Esophagus (tissue), 2 donors: ENCODE measurements at regions not wholly inside any gene's neighbourhood (a gene's known extent, or its start where the extent isn't known, plus 50 kb on each side); places are given as distances from the start of the nearest gene placed in this dataset.
"Not testable (repeated sequence)": the region's sequence is repeated elsewhere in the genome, so short reads cannot be mapped to it uniquely, and the experiment has no call there.

Experiments
- H3K27ac ChIP-seq, 2 donors: one replicate each; pipeline ENCODE4 v1.5.1; 2013; ENCODE audit warnings: low read depth in 2 of 2, mild to moderate bottlenecking in 2 of 2, inconsistent platforms in 1 of 2, low read length in 1 of 2, moderate library complexity in 1 of 2
- H3K27me3 ChIP-seq, 2 donors: one replicate each; pipeline ENCODE4 v1.6.1; 2013; ENCODE audit warnings: low read length in 2 of 2, control low read depth in 1 of 2, mild to moderate bottlenecking in 1 of 2; ENCODE audit not compliant: insufficient read depth in 2 of 2, control insufficient read depth in 1 of 2
- H3K36me3 ChIP-seq, 2 donors: one replicate each; pipeline ENCODE4 v1.6.1; 2013; ENCODE audit warnings: low read length in 1 of 2; ENCODE audit not compliant: control insufficient read depth in 2 of 2, insufficient read depth in 2 of 2
- H3K4me1 ChIP-seq, 2 donors: one replicate each; pipeline ENCODE4 v1.6.1; 2013; ENCODE audit warnings: low read length in 1 of 2; ENCODE audit not compliant: control insufficient read depth in 2 of 2, insufficient read depth in 2 of 2
- H3K4me3 ChIP-seq, 2 donors: one replicate each; pipeline ENCODE4 v1.5.1; 2013; ENCODE audit warnings: low read length in 2 of 2, mild to moderate bottlenecking in 2 of 2, low read depth in 1 of 2, moderate library complexity in 1 of 2
- H3K9me3 ChIP-seq, 2 donors: one replicate each; pipeline ENCODE4 v1.6.1; 2013; ENCODE audit warnings: mild to moderate bottlenecking in 2 of 2, low read depth in 1 of 2, low read length in 1 of 2, moderate library complexity in 1 of 2; ENCODE audit not compliant: control insufficient read depth in 2 of 2, insufficient read depth in 1 of 2
- WGBS, 2 donors: extraction: QIAGEN DNeasy Blood & Tissue Kit; methylation state at CpG; one replicate each; pipeline ENCODE4 v1.1.7; 2013; 5-methylcytosine and 5-hydroxymethylcytosine counted together
- donor health status: healthy with polysubstance abuse.
- donor health status: Bipolar disorder and iron deficiency.

DNA sequence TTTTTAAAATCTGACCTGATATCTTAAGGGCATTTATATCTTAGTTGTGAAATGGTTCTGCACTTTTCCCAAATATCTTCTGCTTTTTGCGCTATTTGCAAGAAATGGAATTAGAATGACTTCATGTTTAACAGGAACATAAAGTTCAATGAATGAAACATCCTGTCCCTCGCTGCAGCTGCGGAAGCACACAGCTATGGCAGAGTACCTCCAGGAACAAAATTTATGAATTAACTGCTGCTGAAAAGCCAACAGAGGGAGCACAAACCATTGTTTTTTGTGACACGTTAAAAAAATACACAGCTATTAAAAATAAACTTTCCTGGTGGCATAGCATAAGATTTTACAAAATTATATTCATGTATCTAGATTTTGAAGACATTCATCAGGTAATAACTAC lies 404.4 kb upstream of the MDFIC2 start:
- Histone ChIP-seq H3K4me3 (no peak overlapping the region), H3K27ac (no peak overlapping the region), H3K4me1 (no peaks in the 10 kb centered on the region), H3K36me3 (no peaks in the 10 kb centered on the region), H3K9me3 (peaks cover 0 to 8% of the 10 kb centered on the region in 2 donors), H3K27me3 (no peaks in the 10 kb centered on the region)
- WGBS, 2 donors = 30 to 33% methylated on average over 4 of the region's 4 CpGs

DNA sequence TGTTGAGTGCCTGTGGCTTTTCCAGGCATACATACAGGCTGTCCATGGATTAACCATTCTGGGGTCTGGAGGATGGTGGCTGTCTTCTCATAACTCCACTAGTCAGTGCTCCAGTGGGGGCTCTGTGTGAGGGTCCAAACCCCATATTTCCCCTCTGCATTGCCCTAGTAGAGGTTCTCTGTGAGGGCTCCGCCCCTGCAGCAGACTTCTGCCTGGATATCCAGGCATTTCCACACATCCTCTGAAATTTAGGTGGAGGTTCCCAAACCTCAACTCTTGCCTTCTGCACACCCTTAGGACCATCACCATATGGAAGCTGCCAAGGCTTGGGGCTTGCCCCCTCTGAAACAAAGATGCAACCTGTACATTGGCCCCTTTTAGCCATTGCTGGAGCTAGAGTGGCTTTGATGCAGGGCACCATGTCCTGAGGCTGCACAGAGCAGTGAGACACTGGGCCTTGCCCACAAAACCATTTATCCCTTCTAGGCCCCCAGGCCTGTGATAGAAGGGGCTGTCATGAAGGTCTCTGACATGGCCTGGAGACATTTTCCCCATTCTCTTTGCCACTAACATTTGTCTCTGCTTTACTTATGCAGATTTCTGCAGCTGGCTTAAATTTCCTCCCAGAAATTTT lies 400.1 kb upstream of the MDFIC2 start:
- H3K27me3 ChIP-seq = no peaks in the 10 kb centered on the region

DNA sequence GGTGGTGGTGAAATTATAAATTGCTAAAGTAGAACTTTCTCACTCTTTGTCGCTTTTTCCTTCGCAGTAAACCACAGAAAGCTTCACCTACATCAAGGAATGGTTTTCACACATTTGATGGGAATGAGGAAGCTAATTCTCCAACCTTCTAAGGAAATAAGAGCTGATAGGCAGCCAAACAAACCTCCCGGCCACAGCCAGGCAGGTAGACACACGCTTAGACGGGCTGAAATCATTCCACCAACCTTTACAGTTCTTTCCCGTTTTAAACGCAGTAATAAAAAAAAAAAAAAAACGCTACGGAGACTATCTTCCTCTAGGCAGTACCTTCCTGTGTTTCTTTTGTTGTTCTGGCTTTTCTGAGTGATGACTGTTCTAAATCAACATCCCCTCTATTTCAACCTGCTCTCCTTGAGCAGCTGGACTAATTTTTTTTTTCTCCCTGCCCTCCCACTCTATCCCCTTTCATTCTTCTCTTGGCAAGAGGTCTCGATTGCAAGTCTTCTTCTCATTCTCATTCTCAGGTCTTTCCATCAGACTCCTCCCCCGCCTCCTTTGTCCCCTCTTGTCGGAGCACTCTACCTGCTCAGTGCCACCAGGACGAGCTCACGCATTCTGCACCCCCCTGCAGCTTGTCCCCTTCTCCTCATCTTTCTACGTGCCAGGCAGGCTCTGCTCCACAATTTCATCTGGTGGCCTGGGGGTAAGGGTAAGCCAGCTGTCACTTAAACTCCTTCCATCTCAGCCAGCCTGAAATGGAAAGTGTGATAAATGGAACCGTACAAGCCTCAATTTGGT lies 391.1 kb upstream of the MDFIC2 start:
- H3K27ac ChIP-seq = no peak overlapping the region
- no peaks in the 10 kb centered on the region for H3K27me3 ChIP-seq
- H3K4me1 ChIP-seq = no peaks in the 10 kb centered on the region
- H3K4me3 ChIP-seq = no peak overlapping the region
- 31 to 39% methylated on average over 16 of the region's 16 CpGs for WGBS, 2 donors
- no peaks in the 10 kb centered on the region for H3K9me3 ChIP-seq
- H3K36me3 ChIP-seq = no peaks in the 10 kb centered on the region

More for the DNA sequence above, 400.1 kb upstream of the MDFIC2 start:
- no peak overlapping the region for H3K4me3 ChIP-seq
- peaks cover 0 to 8% of the 10 kb centered on the region in 2 donors for H3K9me3 ChIP-seq
- no peaks in the 10 kb centered on the region for H3K4me1 ChIP-seq
- H3K36me3 ChIP-seq = no peaks in the 10 kb centered on the region
- H3K27ac ChIP-seq = no peak overlapping the region
- WGBS, 2 donors = 75 to 92% methylated on average over 1 of the region's 1 CpG

GRCh38 chr3:70702132-70702531 lies 389.7 kb upstream of the MDFIC2 start:
- Histone ChIP-seq H3K9me3 (no peaks in the 10 kb centered on the region), H3K27ac (no peak overlapping the region), H3K4me1 (no peaks in the 10 kb centered on the region), H3K36me3 (no peaks in the 10 kb centered on the region), H3K4me3 (no peak overlapping the region), H3K27me3 (no peaks in the 10 kb centered on the region)
- WGBS, 2 donors = 51 to 56% methylated on average over 2 of the region's 2 CpGs

DNA sequence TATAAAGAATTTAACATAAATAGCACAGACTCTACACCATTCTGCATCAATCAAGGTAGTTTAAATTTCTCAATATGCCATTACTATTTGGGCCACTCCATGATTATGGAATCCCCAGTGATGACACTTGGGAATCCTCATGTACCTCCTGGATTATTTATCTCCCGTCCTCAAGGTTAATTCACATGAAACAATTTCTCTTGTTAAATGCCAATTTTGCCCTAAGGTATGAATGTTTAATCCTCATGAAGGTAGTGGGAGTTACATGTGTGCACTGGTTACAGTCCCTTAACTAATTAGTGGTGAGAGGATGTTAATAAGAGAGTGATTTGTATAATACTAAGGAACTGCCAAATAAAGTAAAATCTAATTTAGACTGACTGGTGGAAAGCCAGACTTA lies 372.3 kb upstream of the MDFIC2 start:
- Histone ChIP-seq H3K27me3 (no peaks in the 10 kb centered on the region), H3K27ac (no peak overlapping the region), H3K4me3 (no peak overlapping the region), H3K9me3 (peaks cover 0 to 3% of the 10 kb centered on the region in 2 donors), H3K36me3 (no peaks in the 10 kb centered on the region), H3K4me1 (no peaks in the 10 kb centered on the region)
- WGBS, 2 donors = 39 to 67% methylated on average over 1 of the region's 1 CpG

- WGBS, 2 donors = 84 to 98% methylated on average over 3 of the region's 3 CpGs
- H3K27ac ChIP-seq, H3K4me1 ChIP-seq, H3K4me3 ChIP-seq, H3K9me3 ChIP-seq, H3K36me3 ChIP-seq, H3K27me3 ChIP-seq: not testable (repeated sequence)
Measured at GRCh38 chr3:70675810-70676209, 363.4 kb upstream of the MDFIC2 start.

- Histone ChIP-seq H3K4me1 (no peaks in the 10 kb centered on the region), H3K27me3 (peaks cover 0 to 3% of the 10 kb centered on the region in 2 donors), H3K4me3 (no peak overlapping the region), H3K27ac (no peak overlapping the region), H3K9me3 (peaks cover 0 to 2% of the 10 kb centered on the region in 2 donors), H3K36me3 (no peaks in the 10 kb centered on the region)
- 84% methylated on average over 11 of the region's 11 CpGs for WGBS, 2 donors
Measured at GRCh38 chr3:70658513-70659310, 346.3 kb upstream of the MDFIC2 start.

DNA sequence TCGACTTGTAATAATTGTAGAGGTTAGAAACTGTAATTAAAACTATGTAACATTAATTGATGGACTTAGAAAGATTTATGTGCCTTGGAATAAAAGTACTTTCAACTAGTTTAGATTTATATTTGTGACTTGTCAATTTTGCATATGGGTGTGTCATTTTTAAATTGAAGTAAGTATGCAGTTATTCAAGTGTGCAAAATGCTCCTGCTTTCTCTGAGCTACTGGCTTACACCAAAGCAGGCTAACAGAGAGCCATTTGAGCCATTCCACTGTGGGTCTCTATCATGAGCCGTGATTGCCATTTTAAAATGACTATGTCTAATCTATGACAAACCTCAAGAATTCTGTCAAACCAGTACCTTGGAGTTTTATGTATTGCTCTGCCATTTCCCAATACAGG lies 345.0 kb upstream of the MDFIC2 start:
- no peak overlapping the region for H3K4me3 ChIP-seq
- no peak overlapping the region for H3K27ac ChIP-seq
- no peaks in the 10 kb centered on the region for H3K4me1 ChIP-seq
- H3K36me3 ChIP-seq = no peaks in the 10 kb centered on the region
- WGBS, 2 donors = 75 to 77% methylated on average over 2 of the region's 2 CpGs
- peaks cover 0 to 2% of the 10 kb centered on the region in 2 donors for H3K9me3 ChIP-seq
- H3K27me3 ChIP-seq = peaks cover 0 to 3% of the 10 kb centered on the region in 2 donors

GRCh38 chr3:70647823-70648222 lies 335.4 kb upstream of the MDFIC2 start:
- Histone ChIP-seq H3K9me3 (no peaks in the 10 kb centered on the region), H3K4me1 (no peaks in the 10 kb centered on the region), H3K27ac (no peak overlapping the region), H3K27me3 (no peaks in the 10 kb centered on the region), H3K36me3 (no peaks in the 10 kb centered on the region), H3K4me3 (no peak overlapping the region)
- 83 to 90% methylated on average over 2 of the region's 2 CpGs for WGBS, 2 donors
